ENCODE measurements at regions not wholly inside any gene's neighbourhood (a gene's known extent, or its start where the extent isn't known, plus 50 kb on each side); places are given as distances from the start of the nearest gene placed in this dataset.

GRCh38 chr18:4721545-4721944 lies 266.4 kb upstream of the DLGAP1 start:
- no TSS peak for BruUV-seq (replicated peaks)
- Histone ChIP-seq H3K27ac (ENCODE audit: extremely low read depth, low read depth, low read length) (no peak overlapping the region), H3K4me1 (replicated peaks in 1 of 2; ENCODE audit: control insufficient read depth in 2 of 2, insufficient read depth in 2 of 2, low read length in 2 of 2) (no peaks in the 10 kb centered on the region), H3K9ac (ENCODE audit: insufficient read depth in 1 of 2, low read depth in 2 of 2, low read length in 2 of 2) (no peak overlapping the region), H4K20me1 (replicated peaks; ENCODE audit: control insufficient read depth, insufficient read depth, low read length) (no peaks in the 10 kb centered on the region), H3K27me3 (ENCODE audit: control insufficient read depth in 2 of 2, insufficient read depth in 2 of 2, low read length in 2 of 2) (no peaks in the 10 kb centered on the region), H3K9me3 (replicated peaks; ENCODE audit: control insufficient read depth, insufficient read depth, low read depth, low read length) (peaks cover 2% of the 10 kb centered on the region; the same call in 1 of the 2 replicates), H3K36me3 (ENCODE audit: control insufficient read depth, insufficient read depth, low read length) (no peaks in the 10 kb centered on the region), H3K4me2 (ENCODE audit: insufficient read depth, low read length) (no peak overlapping the region), H3K9me1 (ENCODE audit: control insufficient read depth, insufficient read depth, low read length) (no peaks in the 10 kb centered on the region), H3K79me2 (ENCODE audit: control insufficient read depth, insufficient read depth, low read length) (no peaks in the 10 kb centered on the region), H2AFZ (ENCODE audit: low read depth, low read length) (no peak overlapping the region), H3K4me3 (no peak overlapping the region)
- DNase-seq (ENCODE audit: extremely low read depth in 1 of 4, low spot score in 3 of 4) (no peak), FAIRE-seq (no peak), ATAC-seq (no peak)
- intact Hi-C loops (cut with micrococcal nuclease) (no loop called here), in situ Hi-C loops (cut with MboI) (no loop called here)
- ChIA-PET POLR2A (no interaction called here), CTCF (ENCODE audit: low intra/inter-chr PET ratio) (no interaction called here)
- TF ChIP-seq RAD21 (CRISPR knock-in tag; conservative IDR thresholded peaks at IDR 0.05 in 1 of 2, IDR thresholded peaks at IDR 0.05 in 1 of 2), result no peak
- no peak for TF ChIP-seq ARID2 (IDR thresholded peaks at IDR 0.05)
- TF ChIP-seq MYBL2 (IDR thresholded peaks at IDR 0.05; ENCODE audit: low read depth), result no peak
- no peak for TF ChIP-seq MYBL2 (CRISPR knock-in tag; IDR thresholded peaks at IDR 0.05; ENCODE audit: borderline replicate concordance)
- TF ChIP-seq, protein P1, sequence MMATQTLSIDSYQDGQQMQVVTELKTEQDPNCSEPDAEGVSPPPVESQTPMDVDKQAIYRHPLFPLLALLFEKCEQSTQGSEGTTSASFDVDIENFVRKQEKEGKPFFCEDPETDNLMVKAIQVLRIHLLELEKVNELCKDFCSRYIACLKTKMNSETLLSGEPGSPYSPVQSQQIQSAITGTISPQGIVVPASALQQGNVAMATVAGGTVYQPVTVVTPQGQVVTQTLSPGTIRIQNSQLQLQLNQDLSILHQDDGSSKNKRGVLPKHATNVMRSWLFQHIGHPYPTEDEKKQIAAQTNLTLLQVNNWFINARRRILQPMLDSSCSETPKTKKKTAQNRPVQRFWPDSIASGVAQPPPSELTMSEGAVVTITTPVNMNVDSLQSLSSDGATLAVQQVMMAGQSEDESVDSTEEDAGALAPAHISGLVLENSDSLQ (IDR thresholded peaks at IDR 0.05), result no peak
- TF ChIP-seq IFI16 (CRISPR knock-in tag; IDR thresholded peaks at IDR 0.05), result no peak
- TF ChIP-seq ZNF764 (CRISPR knock-in tag; IDR thresholded peaks at IDR 0.05; ENCODE audit: low read depth), result no peak
- TF ChIP-seq TRIM28 (IDR thresholded peaks at IDR 0.05), result no peak
- no peak for TF ChIP-seq ZNF23 (CRISPR knock-in tag; IDR thresholded peaks at IDR 0.05)
- 3% methylated on average over 3 of the region's 3 CpGs for WGBS (ENCODE audit: insufficient coverage, low coverage, missing lambda C conversion rate)
